ENCODE measurements at regions not wholly inside any gene's neighbourhood (a gene's known extent, or its start where the extent isn't known, plus 50 kb on each side); places are given as distances from the start of the nearest gene placed in this dataset.
"Not testable (repeated sequence)": the region's sequence is repeated elsewhere in the genome, so short reads cannot be mapped to it uniquely, and the experiment has no call there.

DNA sequence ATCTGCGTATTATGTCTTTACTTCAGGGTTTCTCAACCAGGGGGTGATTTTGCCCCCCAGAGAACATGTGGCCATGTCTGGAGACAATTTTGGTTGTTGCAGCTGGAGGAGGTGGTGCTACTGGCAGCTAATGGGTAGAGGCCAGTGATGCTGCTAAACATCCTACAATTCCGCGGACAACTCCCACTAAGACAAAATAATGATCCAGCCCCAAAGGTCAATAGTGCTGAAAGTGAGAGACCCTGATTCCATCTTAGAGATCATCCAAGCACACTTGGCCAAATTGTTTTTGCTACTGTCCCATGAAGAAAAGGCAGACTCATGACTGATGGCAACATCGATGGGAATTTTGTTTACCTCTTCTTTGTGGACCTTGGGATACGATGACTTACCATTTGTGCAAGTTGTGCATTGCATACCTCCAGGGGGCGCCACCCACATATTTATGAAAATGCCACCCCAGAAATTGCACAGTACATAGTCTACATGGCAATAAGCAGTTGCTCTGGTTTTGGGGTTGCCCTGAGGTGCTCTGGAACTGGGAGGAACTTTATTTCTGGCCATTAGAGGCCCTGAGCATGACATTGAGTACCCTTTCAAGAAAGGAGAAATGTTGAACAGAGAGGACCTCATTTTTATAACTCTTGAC is 144.3 kb downstream of the UNC93B1 start:
- not testable (repeated sequence) for H3K9me3 Mint-ChIP-seq; ATAC-seq (replicated peaks; ENCODE audit: extremely low read depth, poor library complexity, severe bottlenecking); H3K36me3 Mint-ChIP-seq (ENCODE audit: insufficient read depth); H3K4me3 Mint-ChIP-seq; H3K4me1 Mint-ChIP-seq; H3K27ac Mint-ChIP-seq (ENCODE audit: low read depth)
- peaks cover 31% of the 10 kb centered on the region for H3K27me3 Mint-ChIP-seq
- peak; percentile 25 to 27 for DNase-seq (ENCODE audit: low spot score in 2 of 2)

DNA sequence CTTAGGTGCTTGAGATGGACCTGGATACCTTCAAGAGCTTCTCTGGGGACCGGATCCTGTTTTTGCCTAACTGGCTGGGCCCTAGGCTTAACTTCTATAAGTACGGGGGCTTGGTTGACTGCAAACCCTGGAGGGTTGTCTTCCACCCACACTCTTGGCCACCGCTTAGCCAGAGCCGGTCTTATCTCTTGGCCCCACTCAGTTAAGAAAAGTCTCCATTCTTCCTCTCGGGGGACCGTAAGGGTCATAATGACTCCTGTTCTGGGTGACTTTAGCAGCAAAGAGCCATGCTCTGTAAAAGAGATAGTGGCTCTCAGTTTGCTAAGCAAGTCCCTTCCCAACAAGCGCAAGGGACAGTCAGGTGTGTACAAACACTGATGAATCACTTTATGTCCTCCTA is 153.2 kb downstream of the UNC93B1 start:
- H3K9me3 Mint-ChIP-seq; H3K4me1 Mint-ChIP-seq; DNase-seq (ENCODE audit: low spot score in 2 of 2); H3K4me3 Mint-ChIP-seq; H3K27ac Mint-ChIP-seq (ENCODE audit: low read depth); H3K36me3 Mint-ChIP-seq (ENCODE audit: insufficient read depth); ATAC-seq (replicated peaks; ENCODE audit: extremely low read depth, poor library complexity, severe bottlenecking): not testable (repeated sequence)
- H3K27me3 Mint-ChIP-seq: peaks cover 52% of the 10 kb centered on the region

DNA sequence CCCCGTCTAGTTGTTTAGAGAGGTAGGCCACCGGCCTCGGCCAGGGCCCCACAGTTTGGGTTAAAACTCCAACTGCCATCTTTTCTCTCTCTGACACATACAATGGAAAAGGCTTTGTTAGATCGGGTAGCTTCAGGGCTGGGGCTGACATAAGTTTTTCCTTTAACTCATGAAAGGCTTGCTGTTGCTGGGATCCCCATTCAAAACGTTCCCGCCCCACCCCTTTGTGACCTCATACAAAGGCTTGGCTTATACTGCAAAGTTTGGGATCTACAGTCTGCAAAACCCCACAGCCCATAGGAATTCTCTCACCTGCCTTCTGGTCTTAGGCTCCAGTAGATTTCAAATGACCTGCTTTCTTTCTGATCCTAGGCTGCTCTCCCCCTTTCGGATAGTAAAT is 154.1 kb downstream of the UNC93B1 start:
- not testable (repeated sequence) for H3K27ac Mint-ChIP-seq (ENCODE audit: low read depth); H3K4me3 Mint-ChIP-seq; DNase-seq (ENCODE audit: low spot score in 2 of 2); H3K9me3 Mint-ChIP-seq; H3K4me1 Mint-ChIP-seq; H3K36me3 Mint-ChIP-seq (ENCODE audit: insufficient read depth); ATAC-seq (replicated peaks; ENCODE audit: extremely low read depth, poor library complexity, severe bottlenecking)
- H3K27me3 Mint-ChIP-seq: peaks cover 42% of the 10 kb centered on the region

DNA sequence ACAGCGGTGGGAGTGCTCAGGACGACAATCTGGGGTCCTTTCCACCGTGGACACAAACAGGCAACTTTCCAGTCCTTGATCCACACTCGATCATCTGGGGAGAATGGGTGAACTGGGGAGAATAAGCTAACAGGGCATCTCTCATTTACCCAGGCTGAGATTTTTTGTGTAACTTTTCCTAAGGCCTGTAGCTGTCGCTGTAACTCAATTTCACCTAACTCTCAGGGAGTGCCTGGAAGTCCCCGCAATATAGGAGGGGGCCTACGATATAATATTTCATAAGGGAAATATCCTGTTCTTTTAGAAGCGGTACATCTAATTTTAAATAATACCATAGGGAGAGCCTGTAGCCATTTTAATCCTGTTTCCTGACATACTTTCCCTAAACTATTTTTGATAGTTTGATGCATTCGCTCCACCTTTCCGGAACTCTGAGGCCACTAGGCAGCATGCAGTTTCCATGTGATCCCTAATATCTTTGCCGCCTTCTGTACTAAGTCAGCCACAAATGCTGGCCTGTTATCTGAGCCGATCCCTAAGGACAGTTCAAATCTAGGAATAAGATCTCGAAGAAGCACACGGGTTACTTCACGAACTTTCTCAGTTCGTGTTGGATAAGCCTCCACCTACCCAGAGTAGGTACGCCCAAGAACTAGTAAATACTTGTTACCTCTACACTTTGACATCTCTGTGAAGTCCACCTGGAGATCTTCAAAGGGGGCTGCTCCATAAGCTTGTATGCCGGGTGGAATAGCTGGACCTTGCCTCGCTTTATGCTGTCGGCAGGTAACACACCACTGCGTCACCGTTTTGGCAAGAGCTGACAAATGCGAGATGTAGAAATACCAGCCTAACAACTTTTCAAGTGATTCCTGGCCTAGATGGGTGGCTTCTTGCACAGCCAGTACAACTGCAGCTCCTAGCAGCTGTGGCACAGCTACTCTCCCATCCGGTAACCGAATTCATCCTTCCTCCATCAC is 155.7 kb downstream of the UNC93B1 start:
- H3K27ac Mint-ChIP-seq (ENCODE audit: low read depth); H3K9me3 Mint-ChIP-seq; H3K4me3 Mint-ChIP-seq; H3K36me3 Mint-ChIP-seq (ENCODE audit: insufficient read depth); ATAC-seq (replicated peaks; ENCODE audit: extremely low read depth, poor library complexity, severe bottlenecking); H3K4me1 Mint-ChIP-seq; DNase-seq (ENCODE audit: low spot score in 2 of 2): not testable (repeated sequence)
- peaks cover 27% of the 10 kb centered on the region for H3K27me3 Mint-ChIP-seq

DNA sequence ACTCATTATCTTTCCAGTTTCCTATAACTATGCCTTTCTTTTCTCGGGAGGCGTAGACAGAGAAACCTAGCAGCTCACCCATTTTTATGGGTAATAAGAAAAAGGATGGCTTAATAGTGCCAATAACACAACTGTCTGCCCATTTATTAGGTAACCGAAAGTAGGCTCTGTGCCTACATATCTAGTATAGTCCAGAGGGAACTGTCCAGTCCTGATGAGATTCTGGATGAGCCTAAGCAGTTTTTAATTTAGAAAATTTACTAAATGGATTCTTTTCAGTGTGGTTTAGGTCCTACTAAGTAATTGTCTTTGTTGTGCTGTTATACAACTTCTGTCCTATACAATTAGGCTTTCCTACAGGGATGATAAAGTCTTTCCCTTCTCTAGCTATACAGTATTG is 157.6 kb downstream of the UNC93B1 start:
- DNase-seq (ENCODE audit: low spot score in 2 of 2); H3K27ac Mint-ChIP-seq (ENCODE audit: low read depth); H3K36me3 Mint-ChIP-seq (ENCODE audit: insufficient read depth); H3K4me3 Mint-ChIP-seq; ATAC-seq (replicated peaks; ENCODE audit: extremely low read depth, poor library complexity, severe bottlenecking); H3K9me3 Mint-ChIP-seq; H3K4me1 Mint-ChIP-seq: not testable (repeated sequence)
- H3K27me3 Mint-ChIP-seq: peaks cover 32% of the 10 kb centered on the region

DNA sequence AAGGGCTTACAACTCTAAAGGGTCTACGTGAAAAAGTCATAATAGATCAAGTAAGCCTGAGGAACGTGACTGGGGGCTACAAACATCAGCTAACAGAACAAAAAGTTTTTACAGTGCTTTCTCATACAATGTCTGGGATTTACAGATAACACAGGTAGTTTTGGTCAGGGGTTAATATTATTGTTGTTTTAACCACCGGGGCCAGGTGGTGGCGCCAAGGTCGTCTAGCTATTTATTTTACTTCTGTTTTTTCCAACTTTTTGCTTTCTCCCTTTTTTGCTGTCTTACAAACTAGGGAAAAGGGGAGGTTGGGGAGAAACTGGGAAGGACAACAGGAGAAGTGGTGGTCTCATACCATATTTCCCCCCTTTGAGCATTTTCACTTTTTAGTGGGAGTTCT is 158.6 kb downstream of the UNC93B1 start:
- not testable (repeated sequence) for H3K36me3 Mint-ChIP-seq (ENCODE audit: insufficient read depth); H3K9me3 Mint-ChIP-seq; ATAC-seq (replicated peaks; ENCODE audit: extremely low read depth, poor library complexity, severe bottlenecking); H3K4me3 Mint-ChIP-seq; DNase-seq (ENCODE audit: low spot score in 2 of 2); H3K4me1 Mint-ChIP-seq; H3K27ac Mint-ChIP-seq (ENCODE audit: low read depth)
- H3K27me3 Mint-ChIP-seq: peaks cover 38% of the 10 kb centered on the region

DNA sequence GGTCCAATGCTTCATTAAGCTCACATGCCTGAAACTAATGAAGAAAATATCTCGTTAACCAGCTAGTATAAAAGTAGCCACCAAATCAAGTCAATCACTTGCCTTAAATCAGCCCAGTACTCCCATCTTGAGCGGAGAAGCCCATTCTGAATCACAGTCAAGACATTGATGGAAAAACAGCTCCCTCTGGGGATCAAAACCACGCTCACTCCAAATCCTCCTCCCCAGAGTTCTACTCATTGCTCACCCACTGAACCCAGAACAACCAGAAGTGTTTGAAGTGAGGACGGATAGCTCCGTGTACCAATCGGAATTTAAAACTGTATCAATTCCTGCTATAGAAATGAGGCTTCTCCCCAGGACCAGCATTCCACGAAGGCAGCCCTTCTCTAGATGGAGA is 163.3 kb downstream of the UNC93B1 start:
- not testable (repeated sequence) for H3K9me3 Mint-ChIP-seq, H3K4me1 Mint-ChIP-seq

DNA sequence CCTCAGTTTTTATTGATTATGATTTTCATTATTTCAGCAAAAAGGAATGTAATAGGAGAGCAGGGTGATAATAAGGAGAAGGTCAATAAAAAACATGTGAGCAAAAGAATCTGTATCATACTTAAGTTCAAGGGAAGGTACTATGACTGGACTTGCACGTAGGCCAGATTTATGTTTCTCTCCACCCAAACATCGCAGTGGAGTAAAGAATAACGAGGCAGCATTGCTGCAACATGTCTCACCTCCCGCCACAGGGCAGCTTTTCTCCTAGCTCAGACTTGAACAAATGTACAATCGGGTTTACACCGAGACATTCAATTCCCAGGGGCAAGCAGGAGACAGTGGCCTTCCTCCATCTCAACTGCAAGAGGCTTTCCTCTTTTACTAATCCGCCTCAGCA is 155.7 kb upstream of the ALDH3B2 start:
- H3K27me3 Mint-ChIP-seq: peaks cover 80% of the 10 kb centered on the region

More for the DNA sequence above, 163.3 kb downstream of the UNC93B1 start:
- not testable (repeated sequence) for H3K4me3 Mint-ChIP-seq; ATAC-seq (replicated peaks; ENCODE audit: extremely low read depth, poor library complexity, severe bottlenecking); DNase-seq (ENCODE audit: low spot score in 2 of 2); H3K27ac Mint-ChIP-seq (ENCODE audit: low read depth); H3K36me3 Mint-ChIP-seq (ENCODE audit: insufficient read depth)
- H3K27me3 Mint-ChIP-seq: peaks cover 41% of the 10 kb centered on the region

DNA sequence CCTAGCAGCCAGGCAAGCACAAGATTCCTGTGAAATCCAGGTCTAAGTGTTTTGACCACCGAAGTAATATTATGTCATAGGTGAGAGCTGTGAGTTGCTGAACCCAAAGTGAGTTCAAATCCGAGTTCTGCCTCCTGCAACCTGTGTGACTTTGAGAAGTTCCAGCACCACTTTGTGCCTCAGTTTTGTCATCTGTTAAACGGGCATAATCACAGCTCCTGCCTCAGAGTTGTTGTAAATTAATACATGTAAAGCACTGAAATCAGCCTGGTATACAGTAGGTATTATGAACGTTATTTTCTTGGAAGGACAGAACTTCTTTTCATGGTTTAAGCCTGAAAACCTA is 152.5 kb upstream of the ALDH3B2 start:
- not testable (repeated sequence) for H3K4me1 Mint-ChIP-seq; H3K36me3 Mint-ChIP-seq (ENCODE audit: insufficient read depth); DNase-seq (ENCODE audit: low spot score in 2 of 2); ATAC-seq (replicated peaks; ENCODE audit: extremely low read depth, poor library complexity, severe bottlenecking); H3K9me3 Mint-ChIP-seq; H3K4me3 Mint-ChIP-seq; H3K27ac Mint-ChIP-seq (ENCODE audit: low read depth)
- H3K27me3 Mint-ChIP-seq: peaks cover 76% of the 10 kb centered on the region

More for the DNA sequence above, 155.7 kb upstream of the ALDH3B2 start:
- ATAC-seq (replicated peaks; ENCODE audit: extremely low read depth, poor library complexity, severe bottlenecking); H3K36me3 Mint-ChIP-seq (ENCODE audit: insufficient read depth); H3K27ac Mint-ChIP-seq (ENCODE audit: low read depth); H3K9me3 Mint-ChIP-seq; H3K4me3 Mint-ChIP-seq; DNase-seq (ENCODE audit: low spot score in 2 of 2); H3K4me1 Mint-ChIP-seq: not testable (repeated sequence)

GRCh38 chr11:67826028-67826950 is 151.9 kb upstream of the ALDH3B2 start:
- not testable (repeated sequence) for H3K4me3 Mint-ChIP-seq; H3K27ac Mint-ChIP-seq (ENCODE audit: low read depth); H3K9me3 Mint-ChIP-seq; H3K36me3 Mint-ChIP-seq (ENCODE audit: insufficient read depth); H3K4me1 Mint-ChIP-seq; DNase-seq (ENCODE audit: low spot score in 2 of 2); ATAC-seq (replicated peaks; ENCODE audit: extremely low read depth, poor library complexity, severe bottlenecking)
- peaks cover 74% of the 10 kb centered on the region for H3K27me3 Mint-ChIP-seq

DNA sequence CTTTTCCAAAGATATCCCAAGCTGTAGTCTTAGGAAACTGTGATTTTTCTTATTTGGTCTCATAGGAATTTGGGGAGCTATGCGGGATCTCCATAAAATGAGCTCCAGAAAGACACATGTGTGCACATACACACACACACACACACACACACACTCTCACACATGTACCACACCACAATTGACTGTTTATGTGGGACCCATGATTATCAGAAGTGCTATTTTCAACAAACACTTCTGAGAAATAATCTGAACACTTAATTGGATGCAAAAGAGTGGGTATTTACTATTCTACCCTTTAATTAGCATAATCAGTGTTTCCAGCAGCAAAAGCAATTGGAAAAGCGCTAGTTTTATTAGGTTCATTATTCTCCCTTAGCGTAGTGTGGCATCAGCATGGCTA is 150.4 kb upstream of the ALDH3B2 start:
- not testable (repeated sequence) for ATAC-seq (replicated peaks; ENCODE audit: extremely low read depth, poor library complexity, severe bottlenecking); H3K27ac Mint-ChIP-seq (ENCODE audit: low read depth); H3K4me1 Mint-ChIP-seq; H3K9me3 Mint-ChIP-seq; H3K36me3 Mint-ChIP-seq (ENCODE audit: insufficient read depth); H3K4me3 Mint-ChIP-seq; DNase-seq (ENCODE audit: low spot score in 2 of 2)
- peaks cover 80% of the 10 kb centered on the region for H3K27me3 Mint-ChIP-seq

DNA sequence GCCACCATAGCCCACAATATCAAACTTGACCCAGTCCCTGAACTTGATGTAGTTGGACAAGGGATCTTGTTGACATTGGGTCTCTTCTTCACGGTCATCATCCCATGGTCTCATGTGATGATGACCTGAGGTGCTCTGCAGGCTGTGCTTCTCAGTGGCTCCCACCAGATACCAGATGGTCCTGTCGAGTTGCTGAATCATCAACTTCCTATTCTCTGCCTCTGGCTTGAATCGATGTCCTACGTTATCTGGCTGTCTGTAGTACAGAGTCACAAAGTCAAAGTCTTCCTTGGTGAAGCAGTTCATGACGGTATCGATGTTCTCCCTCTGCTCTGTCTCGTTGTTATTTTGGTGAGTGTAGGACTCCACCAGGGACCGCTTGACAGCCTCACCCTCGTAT is 145.7 kb upstream of the ALDH3B2 start:
- no peak overlapping the region for H3K4me3 Mint-ChIP-seq
- no peak overlapping the region for H3K27ac Mint-ChIP-seq (ENCODE audit: low read depth)
- no peaks in the 10 kb centered on the region for H3K36me3 Mint-ChIP-seq (ENCODE audit: insufficient read depth)
- no peaks in the 10 kb centered on the region for H3K4me1 Mint-ChIP-seq
- H3K27me3 Mint-ChIP-seq: peaks cover 46% of the 10 kb centered on the region
- ATAC-seq (replicated peaks; ENCODE audit: extremely low read depth, poor library complexity, severe bottlenecking) (no peak), DNase-seq (ENCODE audit: low spot score in 2 of 2) (no peak)
- no peaks in the 10 kb centered on the region for H3K9me3 Mint-ChIP-seq

Measured in central memory CD8-positive, alpha-beta T cell (primary cell).